OCI-LY3 (cell line): ENCODE measurements at regions not wholly inside any gene's neighbourhood (a gene's known extent, or its start where the extent isn't known, plus 50 kb on each side); places are given as distances from the start of the nearest gene placed in this dataset.

Experiments used
- H2AFZ ChIP-seq: fragments of 200-600, 300-600 bp; shearing (Covaris generic); 2 replicates; pipeline ENCODE4 v1.6.0; 2014; ENCODE audit warnings: antibody characterized with exemption, low read depth, low read length
- H3K27ac ChIP-seq: fragments of 200-600, 300-600 bp; sonication (generic); 2 replicates; pipeline ENCODE4 v1.5.1; 2014; ENCODE audit warnings: mild to moderate bottlenecking, low read length, moderate library complexity, mixed read lengths
- H3K27me3 ChIP-seq: fragments of 200-600, 300-600 bp; sonication (generic); 2 replicates; pipeline ENCODE4 v1.6.1; 2014; ENCODE audit warnings: low read depth, low read length, mixed read lengths
- H3K36me3 ChIP-seq: fragments of 200-600, 300-600 bp; sonication (generic); replicated peaks from 2 replicates; pipeline ENCODE3; 2014; ENCODE audit warnings: low read depth, low read length, mixed read lengths
- H3K4me1 ChIP-seq: fragments of 300-600, 200-600 bp; sonication (generic); 2 replicates; pipeline ENCODE4 v1.6.1; 2014; ENCODE audit warnings: low read length, mixed read lengths
- H3K4me2 ChIP-seq: fragments of 200-600, 300-600 bp; sonication (generic); 2 replicates; pipeline ENCODE4 v1.6.1; 2014; ENCODE audit warnings: low read length, mixed read lengths
- H3K4me3 ChIP-seq: fragments of 300-600, 200-600 bp; sonication (generic); 2 replicates; pipeline ENCODE4 v1.5.1; 2014; ENCODE audit warnings: antibody characterized with exemption, mild to moderate bottlenecking, low read length, moderate library complexity
- H3K79me2 ChIP-seq: fragments of 300-600, 200-600 bp; shearing (Covaris generic); 2 replicates; pipeline ENCODE4 v1.6.1; 2014; ENCODE audit warnings: mild to moderate bottlenecking, low read length, mixed read lengths
- H3K9ac ChIP-seq: fragments of 300-600, 200-600 bp; shearing (Covaris generic); 2 replicates; pipeline ENCODE4 v1.6.0; 2014; ENCODE audit warnings: mild to moderate bottlenecking, low read length, moderate library complexity
- H3K9me3 ChIP-seq: fragments of 200-600, 300-600 bp; shearing (Covaris generic); 2 replicates; pipeline ENCODE4 v1.6.1; 2014; ENCODE audit warnings: low read length, mixed read lengths; ENCODE audit not compliant: insufficient read depth
- H4K20me1 ChIP-seq: fragments of 200-600, 300-600 bp; sonication (generic); 2 replicates; pipeline ENCODE4 v1.6.1; 2016; ENCODE audit warnings: low read length, mixed read lengths; ENCODE audit not compliant: insufficient read depth
- EZH2phosphoT487 ChIP-seq: fragments of 200-600 bp; shearing (Covaris generic); IDR thresholded peaks from 2 replicates; pipeline ENCODE4 v1.6.1; 2018; ENCODE audit warnings: antibody characterized with exemption, mixed run types, low read depth
- TF ChIP-seq, protein P1 (sequence below): fragments of 200-600, 300-600 bp; sonication (generic); IDR thresholded peaks from 2 replicates; pipeline ENCODE4 v1.5.1; 2014; ENCODE audit warnings: antibody characterized with exemption, low read length, low read depth

DNA sequence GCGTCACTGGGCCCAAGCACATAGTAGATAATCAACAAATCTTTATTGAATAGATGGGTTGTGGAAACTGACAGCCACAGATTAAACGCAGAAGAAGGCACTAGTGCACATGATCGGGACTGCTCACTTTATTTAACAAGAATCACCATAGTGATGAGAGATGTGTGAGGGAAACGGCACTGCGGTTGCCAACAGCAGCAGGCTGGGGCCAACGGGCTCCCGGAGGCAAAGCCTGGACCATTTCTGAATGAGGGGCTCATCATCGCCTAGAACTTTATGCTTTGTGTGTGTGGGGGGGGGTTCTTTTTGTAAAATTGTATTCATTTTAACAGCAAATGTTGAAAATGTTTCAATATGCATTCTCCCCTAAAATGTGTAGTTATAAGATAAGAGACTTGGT lies 61.9 kb upstream of the RUFY1 start:
- Histone ChIP-seq H2AFZ (no peak overlapping the region), H4K20me1 (no peaks in the 10 kb centered on the region), H3K9me3 (no peaks in the 10 kb centered on the region), H3K36me3 (no peaks in the 10 kb centered on the region), H3K27ac (no peak overlapping the region), H3K9ac (no peak overlapping the region), H3K4me3 (no peak overlapping the region), H3K79me2 (no peaks in the 10 kb centered on the region), H3K4me1 (no peaks in the 10 kb centered on the region), H3K27me3 (no peaks in the 10 kb centered on the region), H3K4me2 (no peak overlapping the region)
- TF ChIP-seq, protein P1, sequence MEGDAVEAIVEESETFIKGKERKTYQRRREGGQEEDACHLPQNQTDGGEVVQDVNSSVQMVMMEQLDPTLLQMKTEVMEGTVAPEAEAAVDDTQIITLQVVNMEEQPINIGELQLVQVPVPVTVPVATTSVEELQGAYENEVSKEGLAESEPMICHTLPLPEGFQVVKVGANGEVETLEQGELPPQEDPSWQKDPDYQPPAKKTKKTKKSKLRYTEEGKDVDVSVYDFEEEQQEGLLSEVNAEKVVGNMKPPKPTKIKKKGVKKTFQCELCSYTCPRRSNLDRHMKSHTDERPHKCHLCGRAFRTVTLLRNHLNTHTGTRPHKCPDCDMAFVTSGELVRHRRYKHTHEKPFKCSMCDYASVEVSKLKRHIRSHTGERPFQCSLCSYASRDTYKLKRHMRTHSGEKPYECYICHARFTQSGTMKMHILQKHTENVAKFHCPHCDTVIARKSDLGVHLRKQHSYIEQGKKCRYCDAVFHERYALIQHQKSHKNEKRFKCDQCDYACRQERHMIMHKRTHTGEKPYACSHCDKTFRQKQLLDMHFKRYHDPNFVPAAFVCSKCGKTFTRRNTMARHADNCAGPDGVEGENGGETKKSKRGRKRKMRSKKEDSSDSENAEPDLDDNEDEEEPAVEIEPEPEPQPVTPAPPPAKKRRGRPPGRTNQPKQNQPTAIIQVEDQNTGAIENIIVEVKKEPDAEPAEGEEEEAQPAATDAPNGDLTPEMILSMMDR = no peak
- TF ChIP-seq EZH2phosphoT487 = no peak

DNA sequence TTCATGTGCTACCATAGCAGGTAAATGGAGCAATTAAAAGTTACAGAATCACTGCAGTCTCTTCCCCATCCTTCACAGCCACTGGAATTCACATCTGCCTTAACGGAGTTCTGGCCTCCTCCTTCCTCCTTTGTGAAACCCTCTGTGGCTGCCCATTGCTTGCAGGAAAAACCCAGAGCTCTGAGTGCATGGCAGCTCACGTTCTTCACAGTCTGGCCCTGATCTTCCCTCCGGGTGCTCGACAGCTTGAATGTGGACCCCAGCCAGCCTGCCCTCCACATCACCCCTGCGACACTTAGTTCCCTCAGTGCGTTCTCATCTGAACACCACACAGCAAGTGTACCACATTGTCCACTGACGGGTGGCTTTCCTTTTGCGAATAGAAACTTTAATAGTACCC lies 63.2 kb upstream of the RUFY1 start:
- H3K36me3 ChIP-seq = no peaks in the 10 kb centered on the region
- H3K4me2 ChIP-seq = no peak overlapping the region
- no peak overlapping the region for H3K27ac ChIP-seq
- H3K9me3 ChIP-seq = no peaks in the 10 kb centered on the region
- H3K27me3 ChIP-seq = no peaks in the 10 kb centered on the region
- no peaks in the 10 kb centered on the region for H4K20me1 ChIP-seq
- H3K9ac ChIP-seq = no peak overlapping the region
- H3K4me3 ChIP-seq = no peak overlapping the region
- H3K79me2 ChIP-seq = no peaks in the 10 kb centered on the region
- no peak overlapping the region for H2AFZ ChIP-seq
- TF ChIP-seq, protein P1 = no peak
- no peak for TF ChIP-seq EZH2phosphoT487
- H3K4me1 ChIP-seq = no peaks in the 10 kb centered on the region

DNA sequence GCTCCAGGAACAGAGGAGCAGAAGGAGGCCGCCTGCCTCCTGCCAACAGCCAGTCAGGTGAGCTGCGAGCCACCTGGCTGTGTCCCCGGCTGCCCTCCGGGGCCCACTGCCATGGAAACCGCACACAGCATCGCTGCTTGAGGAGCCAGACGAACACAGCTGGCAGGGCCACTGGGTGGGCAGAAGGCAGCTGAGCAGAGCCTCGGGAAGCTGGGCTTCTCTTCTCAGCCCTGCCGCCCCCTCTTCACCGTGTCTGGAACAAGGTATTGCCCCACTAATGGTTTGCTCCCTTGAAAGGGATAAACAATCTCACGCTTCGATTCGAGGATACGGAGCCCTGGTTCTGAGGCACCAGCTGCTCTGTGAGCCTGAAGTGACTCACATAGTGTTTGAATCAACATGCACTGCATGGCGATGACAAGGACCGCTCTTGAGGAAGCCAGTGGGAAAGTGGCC lies 63.7 kb upstream of the RUFY1 start:
- no peak for TF ChIP-seq EZH2phosphoT487
- TF ChIP-seq, protein P1 = no peak

DNA sequence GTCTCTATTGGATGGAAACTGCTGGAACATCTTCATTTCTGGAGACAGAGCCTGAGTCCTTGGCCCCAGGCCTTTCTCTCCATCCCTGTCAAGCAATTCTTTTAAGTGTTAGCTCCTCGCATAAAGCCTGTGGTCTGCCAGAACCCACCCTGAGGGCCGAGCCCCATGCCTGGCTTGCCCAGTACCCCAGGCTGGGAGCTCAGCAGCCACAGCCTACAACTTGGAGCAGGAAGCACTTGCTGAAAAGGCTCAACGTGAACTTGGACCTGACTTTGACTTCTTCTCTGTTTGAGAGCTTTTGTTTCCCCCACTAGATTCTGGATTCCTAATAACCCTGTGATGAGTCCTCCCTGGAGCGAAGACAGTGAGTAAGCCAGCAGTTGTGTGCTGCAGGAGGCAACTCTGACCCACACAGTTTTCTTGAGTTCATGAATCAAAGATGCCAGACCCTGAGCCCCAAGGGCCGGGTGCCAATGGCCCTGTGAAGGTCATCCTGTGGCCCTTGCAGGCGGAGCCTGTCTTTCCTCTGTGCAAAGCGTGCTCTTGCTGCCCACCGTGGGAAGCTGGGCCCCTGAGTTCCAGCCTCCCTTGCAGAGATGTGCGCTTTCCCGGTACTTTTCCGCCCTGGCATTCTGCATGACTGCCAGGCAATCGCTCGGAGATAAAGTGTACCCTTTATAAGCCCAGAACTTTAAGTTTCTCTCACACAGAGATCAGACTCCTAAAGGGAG lies 64.3 kb upstream of the RUFY1 start:
- Histone ChIP-seq H3K4me1 (no peaks in the 10 kb centered on the region), H3K4me3 (no peak overlapping the region), H3K27me3 (no peaks in the 10 kb centered on the region), H3K4me2 (no peak overlapping the region), H3K9me3 (no peaks in the 10 kb centered on the region), H3K36me3 (no peaks in the 10 kb centered on the region), H3K27ac (no peak overlapping the region), H3K79me2 (no peaks in the 10 kb centered on the region), H2AFZ (no peak overlapping the region), H3K9ac (no peak overlapping the region), H4K20me1 (no peaks in the 10 kb centered on the region)
- TF ChIP-seq EZH2phosphoT487 = no peak
- TF ChIP-seq, protein P1 = no peak

More for the DNA sequence above, 63.7 kb upstream of the RUFY1 start:
- Histone ChIP-seq H3K79me2 (no peaks in the 10 kb centered on the region), H3K4me1 (no peaks in the 10 kb centered on the region), H3K27me3 (no peaks in the 10 kb centered on the region), H4K20me1 (no peaks in the 10 kb centered on the region), H2AFZ (no peak overlapping the region), H3K36me3 (no peaks in the 10 kb centered on the region), H3K9me3 (no peaks in the 10 kb centered on the region), H3K4me3 (no peak overlapping the region), H3K27ac (no peak overlapping the region), H3K4me2 (no peak overlapping the region), H3K9ac (no peak overlapping the region)
